ENCODE measurements at regions not wholly inside any gene's neighbourhood (a gene's known extent, or its start where the extent isn't known, plus 50 kb on each side); places are given as distances from the start of the nearest gene placed in this dataset.

DNA sequence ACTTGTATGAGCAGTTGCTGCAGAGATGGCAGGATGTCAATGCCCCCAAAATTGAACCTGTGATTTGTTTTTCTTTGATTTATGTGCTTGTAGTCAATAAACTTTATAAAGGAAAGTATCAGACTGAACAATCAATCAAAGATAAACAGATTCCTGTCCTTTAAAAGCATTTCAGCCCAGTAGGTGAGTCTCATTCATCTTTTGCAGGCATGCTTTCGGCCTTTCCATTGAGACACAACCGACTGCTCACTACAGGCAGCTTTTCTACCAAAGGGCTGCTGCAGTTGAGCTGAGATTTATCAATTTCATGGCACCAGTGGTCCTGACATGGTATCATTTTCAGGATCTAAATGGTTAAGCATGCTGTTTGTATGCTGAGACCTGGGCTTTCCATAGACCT lies 513.6 kb upstream of the PTBP2 start:
- Histone ChIP-seq H3K4me3 (no peak overlapping the region), H3K27me3 (no peaks in the 10 kb centered on the region), H3K27ac (no peak overlapping the region), H3K4me1 (ENCODE audit: insufficient read depth) (no peaks in the 10 kb centered on the region), H3K36me3 (no peaks in the 10 kb centered on the region), H3K9me3 (no peaks in the 10 kb centered on the region)
- WGBS, 3 donors = 93 to 97% (median 95%) methylated on average over 2 of the region's 2 CpGs
- no peak for DNase-seq
- no peak for TF ChIP-seq EP300 (IDR thresholded peaks at IDR 0.05)
- no peak for TF ChIP-seq CTCF (IDR thresholded peaks at IDR 0.05)
- no peak for TF ChIP-seq POLR2A (IDR thresholded peaks at IDR 0.05)
- intact Hi-C loops (cut with DNase I) = no loop called here

DNA sequence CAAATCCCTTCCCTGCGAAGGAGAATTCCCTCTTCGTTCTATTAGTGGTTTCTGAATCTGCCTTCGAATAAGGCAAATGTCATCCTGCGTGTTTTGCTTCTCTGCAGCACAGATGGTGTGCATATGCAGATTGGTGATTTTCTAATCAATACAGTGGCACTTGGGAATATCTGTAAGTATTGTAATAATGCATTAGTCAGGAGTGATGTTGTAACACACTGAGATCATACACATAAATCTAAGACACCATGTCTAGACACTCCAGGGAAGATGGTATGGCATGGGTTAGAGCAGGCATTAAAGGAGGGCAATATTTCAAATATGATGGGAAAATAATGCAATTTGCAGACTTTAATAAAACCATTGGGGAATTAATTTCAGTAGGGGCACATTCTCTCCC lies 513.2 kb upstream of the PTBP2 start:
- Histone ChIP-seq H3K4me3 (no peak overlapping the region), H3K27me3 (no peaks in the 10 kb centered on the region), H3K4me1 (ENCODE audit: insufficient read depth) (no peaks in the 10 kb centered on the region), H3K36me3 (no peaks in the 10 kb centered on the region), H3K9me3 (no peaks in the 10 kb centered on the region), H3K27ac (no peak overlapping the region)
- DNase-seq = no peak
- 94 to 96% (median 95%) methylated on average over 4 of the region's 4 CpGs for WGBS, 3 donors
- intact Hi-C loops (cut with DNase I) = no loop called here
- TF ChIP-seq POLR2A (IDR thresholded peaks at IDR 0.05) (no peak), EP300 (IDR thresholded peaks at IDR 0.05) (no peak), CTCF (IDR thresholded peaks at IDR 0.05) (no peak)

DNA sequence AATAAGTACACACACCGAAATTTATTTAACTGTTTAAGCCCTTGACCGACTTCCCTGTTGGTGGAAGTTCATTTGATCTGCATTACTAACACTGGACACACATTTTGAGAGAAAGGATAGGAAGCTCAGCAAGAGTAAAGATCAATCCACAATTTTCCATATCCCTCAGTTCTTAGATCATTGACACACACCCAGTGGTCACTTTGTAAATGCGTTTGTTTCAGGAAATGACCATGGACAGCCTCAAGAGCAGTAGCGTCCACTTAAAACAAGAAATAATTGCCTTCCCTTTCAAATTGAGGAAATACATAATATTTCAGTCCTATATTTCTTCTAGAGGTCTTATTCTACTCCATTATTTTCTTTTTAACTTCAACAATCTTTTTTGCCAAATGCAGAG lies 511.5 kb upstream of the PTBP2 start:
- Histone ChIP-seq H3K27me3 (no peaks in the 10 kb centered on the region), H3K9me3 (no peaks in the 10 kb centered on the region), H3K4me3 (no peak overlapping the region), H3K27ac (no peak overlapping the region), H3K4me1 (ENCODE audit: insufficient read depth) (no peaks in the 10 kb centered on the region), H3K36me3 (no peaks in the 10 kb centered on the region)
- WGBS, 3 donors = 89 to 94% (median 90%) methylated on average over 4 of the region's 4 CpGs
- DNase-seq = no peak
- TF ChIP-seq EP300 (IDR thresholded peaks at IDR 0.05) = no peak
- no peak for TF ChIP-seq POLR2A (IDR thresholded peaks at IDR 0.05)
- no peak for TF ChIP-seq CTCF (IDR thresholded peaks at IDR 0.05)
- intact Hi-C loops (cut with DNase I) = no loop called here

- DNase-seq = no peak
- Histone ChIP-seq H3K27ac (no peak overlapping the region), H3K4me3 (no peak overlapping the region), H3K9me3 (no peaks in the 10 kb centered on the region), H3K27me3 (no peaks in the 10 kb centered on the region), H3K36me3 (no peaks in the 10 kb centered on the region), H3K4me1 (ENCODE audit: insufficient read depth) (no peaks in the 10 kb centered on the region)
- WGBS, 3 donors = 84 to 96% (median 89%) methylated on average over 2 of the region's 2 CpGs
- intact Hi-C loops (cut with DNase I) = no loop called here
- TF ChIP-seq CTCF (IDR thresholded peaks at IDR 0.05) (no peak), POLR2A (IDR thresholded peaks at IDR 0.05) (no peak), EP300 (IDR thresholded peaks at IDR 0.05) (no peak)
Observed at GRCh38 chr1:96211202-96211601, 510.4 kb upstream of the PTBP2 start.

DNA sequence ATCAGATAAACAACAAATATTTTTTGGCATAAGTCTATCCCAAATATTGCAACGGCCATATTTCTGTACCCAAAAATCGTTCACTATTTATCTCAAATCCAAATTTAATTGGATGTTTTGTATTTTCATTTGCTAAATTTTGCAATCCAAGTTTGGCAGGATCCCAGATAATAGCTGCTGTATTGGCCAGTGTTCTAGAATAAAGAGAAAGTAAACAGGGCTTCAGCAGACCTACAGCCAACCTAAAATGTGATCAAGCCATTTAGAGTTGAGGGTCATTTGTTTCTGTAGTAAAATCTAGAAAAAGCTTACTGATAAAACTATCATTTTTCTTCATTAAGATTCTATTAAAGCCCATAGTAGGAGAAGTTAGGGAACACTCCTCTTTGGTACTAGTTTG lies 506.6 kb upstream of the PTBP2 start:
- H3K36me3 ChIP-seq = no peaks in the 10 kb centered on the region
- intact Hi-C loops (cut with DNase I) = no loop called here
- DNase-seq = no peak
- H3K4me3 ChIP-seq = no peak overlapping the region
- no peaks in the 10 kb centered on the region for H3K27me3 ChIP-seq
- H3K27ac ChIP-seq = no peak overlapping the region
- no peaks in the 10 kb centered on the region for H3K9me3 ChIP-seq
- TF ChIP-seq EP300 (IDR thresholded peaks at IDR 0.05) = no peak
- no peak for TF ChIP-seq POLR2A (IDR thresholded peaks at IDR 0.05)
- no peak for TF ChIP-seq CTCF (IDR thresholded peaks at IDR 0.05)
- WGBS, 3 donors = 18 to 38% (median 21%) methylated on average over 2 of the region's 2 CpGs
- H3K4me1 ChIP-seq (ENCODE audit: insufficient read depth) = no peaks in the 10 kb centered on the region
